ENCODE measurements at regions not wholly inside any gene's neighbourhood (a gene's known extent, or its start where the extent isn't known, plus 50 kb on each side); places are given as distances from the start of the nearest gene placed in this dataset.

- H3K27me3 Mint-ChIP-seq (ENCODE audit: unreplicated experiment) = no peaks in the 10 kb centered on the region
- DNase-seq = no peak
- H3K9me3 Mint-ChIP-seq (ENCODE audit: unreplicated experiment) = peaks cover 1% of the 10 kb centered on the region
- peaks cover 2% of the 10 kb centered on the region for H3K36me3 Mint-ChIP-seq (ENCODE audit: unreplicated experiment)
- peaks cover 4% of the 10 kb centered on the region for H3K4me1 Mint-ChIP-seq (ENCODE audit: low read depth, unreplicated experiment)
- TF ChIP-seq CTCF (IDR thresholded peaks at IDR 0.05; ENCODE audit: partially characterized antibody, unreplicated experiment) = no peak
- H3K4me3 Mint-ChIP-seq (ENCODE audit: unreplicated experiment) = no peak overlapping the region
- no peak overlapping the region for H3K27ac Mint-ChIP-seq (ENCODE audit: unreplicated experiment)
Measured at GRCh38 chr4:176949029-176949428, 156.3 kb upstream of the VEGFC start.

GRCh38 chr4:176953021-176953420, 160.3 kb upstream of the VEGFC start:
- Mint-ChIP-seq H3K36me3 (ENCODE audit: unreplicated experiment) (peaks cover 10% of the 10 kb centered on the region), H3K27me3 (ENCODE audit: unreplicated experiment) (peaks cover 2% of the 10 kb centered on the region), H3K4me1 (ENCODE audit: low read depth, unreplicated experiment) (peaks cover 4% of the 10 kb centered on the region), H3K4me3 (ENCODE audit: unreplicated experiment) (no peak overlapping the region), H3K9me3 (ENCODE audit: unreplicated experiment) (peaks cover 2% of the 10 kb centered on the region), H3K27ac (ENCODE audit: unreplicated experiment) (no peak overlapping the region)
- no peak for TF ChIP-seq CTCF (IDR thresholded peaks at IDR 0.05; ENCODE audit: partially characterized antibody, unreplicated experiment)
- DNase-seq = no peak

GRCh38 chr4:176957353-176958118, 164.8 kb upstream of the VEGFC start:
- DNase-seq = no peak
- peaks cover 2% of the 10 kb centered on the region for H3K9me3 Mint-ChIP-seq (ENCODE audit: unreplicated experiment)
- H3K27ac Mint-ChIP-seq (ENCODE audit: unreplicated experiment) = no peak overlapping the region
- H3K36me3 Mint-ChIP-seq (ENCODE audit: unreplicated experiment) = peaks cover 10% of the 10 kb centered on the region
- peaks cover 2% of the 10 kb centered on the region for H3K27me3 Mint-ChIP-seq (ENCODE audit: unreplicated experiment)
- no peaks in the 10 kb centered on the region for H3K4me1 Mint-ChIP-seq (ENCODE audit: low read depth, unreplicated experiment)
- no peak overlapping the region for H3K4me3 Mint-ChIP-seq (ENCODE audit: unreplicated experiment)
- no peak for TF ChIP-seq CTCF (IDR thresholded peaks at IDR 0.05; ENCODE audit: partially characterized antibody, unreplicated experiment)

- no peaks in the 10 kb centered on the region for H3K9me3 Mint-ChIP-seq (ENCODE audit: unreplicated experiment)
Measured at GRCh38 chr4:176959980-176960379, 167.3 kb upstream of the VEGFC start.

More at GRCh38 chr4:176959980-176960379, 167.3 kb upstream of the VEGFC start:
- no peaks in the 10 kb centered on the region for H3K4me1 Mint-ChIP-seq (ENCODE audit: low read depth, unreplicated experiment)
- no peak overlapping the region for H3K4me3 Mint-ChIP-seq (ENCODE audit: unreplicated experiment)
- H3K27ac Mint-ChIP-seq (ENCODE audit: unreplicated experiment) = no peak overlapping the region
- peaks cover 4% of the 10 kb centered on the region for H3K36me3 Mint-ChIP-seq (ENCODE audit: unreplicated experiment)
- H3K27me3 Mint-ChIP-seq (ENCODE audit: unreplicated experiment) = no peaks in the 10 kb centered on the region
- no peak for TF ChIP-seq CTCF (IDR thresholded peaks at IDR 0.05; ENCODE audit: partially characterized antibody, unreplicated experiment)
- no peak for DNase-seq
